WTC11 (cell line): ENCODE measurements at regions not wholly inside any gene's neighbourhood (a gene's known extent, or its start where the extent isn't known, plus 50 kb on each side); places are given as distances from the start of the nearest gene placed in this dataset.

Experiments
- ATAC-seq: fragments of 200-7000 bp; cut with Tn5 transposase; 2 replicates; pipeline ENCODE4 v1.10.0; 2021; ENCODE audit warnings: mild to moderate bottlenecking, moderate library complexity
- CTCF ChIA-PET: fragments of 300-600 bp; sonication (Branson Sonifier 250); formaldehyde crosslinking; loops from one replicate; lab custom pipeline; 2021; ENCODE audit warnings: antibody characterized with exemption; lab: Charles Lee
- POLR2A ChIA-PET: fragments of 350-600 bp; sonication (Branson Sonifier 250); formaldehyde crosslinking; loops from one replicate; lab custom pipeline; 2021; ENCODE audit warnings: antibody characterized with exemption; lab: Charles Lee
- DNase-seq: peaks from one replicate; pipeline ENCODE4 v3.0.0; 2021; ENCODE audit warnings: low spot score
- H3K27ac Mint-ChIP-seq: 2 replicates; pipeline ENCODE4 v1.8.0; 2021; ENCODE audit warnings: mixed read lengths
- H3K27me3 Mint-ChIP-seq: 2 replicates; pipeline ENCODE4 v1.8.0; 2021; ENCODE audit warnings: low read depth, mild to moderate bottlenecking, moderate library complexity, mixed read lengths
- H3K36me3 Mint-ChIP-seq: 2 replicates; pipeline ENCODE4 v1.8.0; 2021; ENCODE audit warnings: mixed read lengths
- H3K4me1 Mint-ChIP-seq: 2 replicates; pipeline ENCODE4 v1.8.0; 2022; ENCODE audit warnings: mixed read lengths
- H3K4me3 Mint-ChIP-seq: 2 replicates; pipeline ENCODE4 v1.8.0; 2021; ENCODE audit warnings: mild to moderate bottlenecking, moderate library complexity, mixed read lengths
- H3K9me3 Mint-ChIP-seq: 2 replicates; pipeline ENCODE4 v1.8.0; 2021; ENCODE audit warnings: mixed read lengths
- GRHL2 ChIP-seq: fragments of 250-450 bp; sonication (Bioruptor Pico); IDR thresholded peaks from 2 replicates; pipeline ENCODE4 v1.8.0; 2022; ENCODE audit warnings: mild to moderate bottlenecking, moderate library complexity; ENCODE audit not compliant: insufficient replicate concordance, severe bottlenecking
- IRF2 ChIP-seq: sonication (generic); formaldehyde crosslinking; IDR thresholded peaks from 2 replicates; pipeline ENCODE4 v1.8.0; 2022; ENCODE audit warnings: low read depth, missing genetic modification reagents, borderline replicate concordance
- MYBL2 ChIP-seq: sonication (generic); formaldehyde crosslinking; IDR thresholded peaks from 2 replicates; pipeline ENCODE4 v1.8.1; 2023; ENCODE audit warnings: mild to moderate bottlenecking, moderate library complexity, missing genetic modification reagents
- NFATC4 ChIP-seq: fragments of 250-450 bp; sonication (Bioruptor Pico); IDR thresholded peaks from 2 replicates; pipeline ENCODE4 v1.9.0; 2021; ENCODE audit warnings: mild to moderate bottlenecking
- SMAD4 ChIP-seq: sonication (generic); formaldehyde crosslinking; IDR thresholded peaks from 2 replicates; pipeline ENCODE4 v1.8.0; 2022; ENCODE audit warnings: mild to moderate bottlenecking, missing genetic modification reagents
- TF ChIP-seq, protein P1 (sequence below): sonication (generic); formaldehyde crosslinking; IDR thresholded peaks from 2 replicates; pipeline ENCODE4 v1.8.0; 2022; ENCODE audit warnings: missing genetic modification reagents
- TF ChIP-seq, protein P2 (sequence below): sonication (generic); formaldehyde crosslinking; IDR thresholded peaks from 2 replicates; pipeline ENCODE4 v1.8.1; 2022; ENCODE audit warnings: low read depth, missing genetic modification reagents, borderline replicate concordance
- TF ChIP-seq, protein P3 (sequence below): sonication (generic); formaldehyde crosslinking; conservative IDR thresholded peaks from 2 replicates; pipeline ENCODE4 v1.8.1; 2023; ENCODE audit warnings: mild to moderate bottlenecking, low read depth, missing genetic modification reagents, moderate library complexity
- TF ChIP-seq, protein P4 (sequence below): sonication (generic); formaldehyde crosslinking; IDR thresholded peaks from 2 replicates; pipeline ENCODE4 v1.8.0; 2022; ENCODE audit warnings: mild to moderate bottlenecking, missing genetic modification reagents
- TF ChIP-seq, protein P5 (sequence below): fragments of 250-450 bp; sonication (Bioruptor Pico); IDR thresholded peaks from 2 replicates; pipeline ENCODE4 v1.9.0; 2021; ENCODE audit warnings: mild to moderate bottlenecking, borderline replicate concordance
- TF ChIP-seq, protein P6 (sequence below): sonication (generic); formaldehyde crosslinking; IDR thresholded peaks from 2 replicates; pipeline ENCODE4 v1.8.1; 2023; ENCODE audit warnings: mild to moderate bottlenecking, missing genetic modification reagents, borderline replicate concordance

DNA sequence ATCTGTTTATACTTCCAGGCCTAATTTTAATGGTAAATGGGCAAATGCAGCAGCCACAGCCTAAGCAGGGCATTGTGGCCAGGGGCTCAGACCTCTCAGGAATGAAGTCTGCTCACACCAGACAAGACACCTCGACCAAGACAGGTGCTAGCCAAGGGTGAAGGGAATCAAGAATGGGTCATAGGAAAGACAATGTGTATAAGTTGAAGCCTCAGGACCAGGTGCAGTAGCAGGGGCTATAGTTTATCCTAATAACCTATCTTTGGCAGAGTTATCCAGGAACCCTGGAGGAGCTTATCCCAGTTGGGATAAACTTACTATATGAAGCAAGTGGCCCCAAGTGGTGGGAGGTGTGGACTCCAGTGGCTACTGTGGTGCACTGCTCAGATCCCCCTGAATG, 165.0 kb upstream of the TAB2 start (continued):
- TF ChIP-seq, protein P1, sequence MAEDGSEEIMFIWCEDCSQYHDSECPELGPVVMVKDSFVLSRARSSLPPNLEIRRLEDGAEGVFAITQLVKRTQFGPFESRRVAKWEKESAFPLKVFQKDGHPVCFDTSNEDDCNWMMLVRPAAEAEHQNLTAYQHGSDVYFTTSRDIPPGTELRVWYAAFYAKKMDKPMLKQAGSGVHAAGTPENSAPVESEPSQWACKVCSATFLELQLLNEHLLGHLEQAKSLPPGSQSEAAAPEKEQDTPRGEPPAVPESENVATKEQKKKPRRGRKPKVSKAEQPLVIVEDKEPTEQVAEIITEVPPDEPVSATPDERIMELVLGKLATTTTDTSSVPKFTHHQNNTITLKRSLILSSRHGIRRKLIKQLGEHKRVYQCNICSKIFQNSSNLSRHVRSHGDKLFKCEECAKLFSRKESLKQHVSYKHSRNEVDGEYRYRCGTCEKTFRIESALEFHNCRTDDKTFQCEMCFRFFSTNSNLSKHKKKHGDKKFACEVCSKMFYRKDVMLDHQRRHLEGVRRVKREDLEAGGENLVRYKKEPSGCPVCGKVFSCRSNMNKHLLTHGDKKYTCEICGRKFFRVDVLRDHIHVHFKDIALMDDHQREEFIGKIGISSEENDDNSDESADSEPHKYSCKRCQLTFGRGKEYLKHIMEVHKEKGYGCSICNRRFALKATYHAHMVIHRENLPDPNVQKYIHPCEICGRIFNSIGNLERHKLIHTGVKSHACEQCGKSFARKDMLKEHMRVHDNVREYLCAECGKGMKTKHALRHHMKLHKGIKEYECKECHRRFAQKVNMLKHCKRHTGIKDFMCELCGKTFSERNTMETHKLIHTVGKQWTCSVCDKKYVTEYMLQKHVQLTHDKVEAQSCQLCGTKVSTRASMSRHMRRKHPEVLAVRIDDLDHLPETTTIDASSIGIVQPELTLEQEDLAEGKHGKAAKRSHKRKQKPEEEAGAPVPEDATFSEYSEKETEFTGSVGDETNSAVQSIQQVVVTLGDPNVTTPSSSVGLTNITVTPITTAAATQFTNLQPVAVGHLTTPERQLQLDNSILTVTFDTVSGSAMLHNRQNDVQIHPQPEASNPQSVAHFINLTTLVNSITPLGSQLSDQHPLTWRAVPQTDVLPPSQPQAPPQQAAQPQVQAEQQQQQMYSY, result no peak
- TF ChIP-seq SMAD4 (CRISPR knock-in tag) (no peak), NFATC4 (CRISPR knock-in tag) (no peak)
- TF ChIP-seq, protein P2, sequence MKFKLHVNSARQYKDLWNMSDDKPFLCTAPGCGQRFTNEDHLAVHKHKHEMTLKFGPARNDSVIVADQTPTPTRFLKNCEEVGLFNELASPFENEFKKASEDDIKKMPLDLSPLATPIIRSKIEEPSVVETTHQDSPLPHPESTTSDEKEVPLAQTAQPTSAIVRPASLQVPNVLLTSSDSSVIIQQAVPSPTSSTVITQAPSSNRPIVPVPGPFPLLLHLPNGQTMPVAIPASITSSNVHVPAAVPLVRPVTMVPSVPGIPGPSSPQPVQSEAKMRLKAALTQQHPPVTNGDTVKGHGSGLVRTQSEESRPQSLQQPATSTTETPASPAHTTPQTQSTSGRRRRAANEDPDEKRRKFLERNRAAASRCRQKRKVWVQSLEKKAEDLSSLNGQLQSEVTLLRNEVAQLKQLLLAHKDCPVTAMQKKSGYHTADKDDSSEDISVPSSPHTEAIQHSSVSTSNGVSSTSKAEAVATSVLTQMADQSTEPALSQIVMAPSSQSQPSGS, result no peak
- TF ChIP-seq, protein P3, sequence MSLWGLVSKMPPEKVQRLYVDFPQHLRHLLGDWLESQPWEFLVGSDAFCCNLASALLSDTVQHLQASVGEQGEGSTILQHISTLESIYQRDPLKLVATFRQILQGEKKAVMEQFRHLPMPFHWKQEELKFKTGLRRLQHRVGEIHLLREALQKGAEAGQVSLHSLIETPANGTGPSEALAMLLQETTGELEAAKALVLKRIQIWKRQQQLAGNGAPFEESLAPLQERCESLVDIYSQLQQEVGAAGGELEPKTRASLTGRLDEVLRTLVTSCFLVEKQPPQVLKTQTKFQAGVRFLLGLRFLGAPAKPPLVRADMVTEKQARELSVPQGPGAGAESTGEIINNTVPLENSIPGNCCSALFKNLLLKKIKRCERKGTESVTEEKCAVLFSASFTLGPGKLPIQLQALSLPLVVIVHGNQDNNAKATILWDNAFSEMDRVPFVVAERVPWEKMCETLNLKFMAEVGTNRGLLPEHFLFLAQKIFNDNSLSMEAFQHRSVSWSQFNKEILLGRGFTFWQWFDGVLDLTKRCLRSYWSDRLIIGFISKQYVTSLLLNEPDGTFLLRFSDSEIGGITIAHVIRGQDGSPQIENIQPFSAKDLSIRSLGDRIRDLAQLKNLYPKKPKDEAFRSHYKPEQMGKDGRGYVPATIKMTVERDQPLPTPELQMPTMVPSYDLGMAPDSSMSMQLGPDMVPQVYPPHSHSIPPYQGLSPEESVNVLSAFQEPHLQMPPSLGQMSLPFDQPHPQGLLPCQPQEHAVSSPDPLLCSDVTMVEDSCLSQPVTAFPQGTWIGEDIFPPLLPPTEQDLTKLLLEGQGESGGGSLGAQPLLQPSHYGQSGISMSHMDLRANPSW (CRISPR knock-in tag), result no peak
- TF ChIP-seq, protein P4, sequence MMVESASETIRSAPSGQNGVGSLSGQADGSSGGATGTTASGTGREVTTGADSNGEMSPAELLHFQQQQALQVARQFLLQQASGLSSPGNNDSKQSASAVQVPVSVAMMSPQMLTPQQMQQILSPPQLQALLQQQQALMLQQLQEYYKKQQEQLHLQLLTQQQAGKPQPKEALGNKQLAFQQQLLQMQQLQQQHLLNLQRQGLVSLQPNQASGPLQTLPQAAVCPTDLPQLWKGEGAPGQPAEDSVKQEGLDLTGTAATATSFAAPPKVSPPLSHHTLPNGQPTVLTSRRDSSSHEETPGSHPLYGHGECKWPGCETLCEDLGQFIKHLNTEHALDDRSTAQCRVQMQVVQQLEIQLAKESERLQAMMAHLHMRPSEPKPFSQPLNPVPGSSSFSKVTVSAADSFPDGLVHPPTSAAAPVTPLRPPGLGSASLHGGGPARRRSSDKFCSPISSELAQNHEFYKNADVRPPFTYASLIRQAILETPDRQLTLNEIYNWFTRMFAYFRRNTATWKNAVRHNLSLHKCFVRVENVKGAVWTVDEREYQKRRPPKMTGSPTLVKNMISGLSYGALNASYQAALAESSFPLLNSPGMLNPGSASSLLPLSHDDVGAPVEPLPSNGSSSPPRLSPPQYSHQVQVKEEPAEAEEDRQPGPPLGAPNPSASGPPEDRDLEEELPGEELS (CRISPR knock-in tag), result no peak
- TF ChIP-seq, protein P5, sequence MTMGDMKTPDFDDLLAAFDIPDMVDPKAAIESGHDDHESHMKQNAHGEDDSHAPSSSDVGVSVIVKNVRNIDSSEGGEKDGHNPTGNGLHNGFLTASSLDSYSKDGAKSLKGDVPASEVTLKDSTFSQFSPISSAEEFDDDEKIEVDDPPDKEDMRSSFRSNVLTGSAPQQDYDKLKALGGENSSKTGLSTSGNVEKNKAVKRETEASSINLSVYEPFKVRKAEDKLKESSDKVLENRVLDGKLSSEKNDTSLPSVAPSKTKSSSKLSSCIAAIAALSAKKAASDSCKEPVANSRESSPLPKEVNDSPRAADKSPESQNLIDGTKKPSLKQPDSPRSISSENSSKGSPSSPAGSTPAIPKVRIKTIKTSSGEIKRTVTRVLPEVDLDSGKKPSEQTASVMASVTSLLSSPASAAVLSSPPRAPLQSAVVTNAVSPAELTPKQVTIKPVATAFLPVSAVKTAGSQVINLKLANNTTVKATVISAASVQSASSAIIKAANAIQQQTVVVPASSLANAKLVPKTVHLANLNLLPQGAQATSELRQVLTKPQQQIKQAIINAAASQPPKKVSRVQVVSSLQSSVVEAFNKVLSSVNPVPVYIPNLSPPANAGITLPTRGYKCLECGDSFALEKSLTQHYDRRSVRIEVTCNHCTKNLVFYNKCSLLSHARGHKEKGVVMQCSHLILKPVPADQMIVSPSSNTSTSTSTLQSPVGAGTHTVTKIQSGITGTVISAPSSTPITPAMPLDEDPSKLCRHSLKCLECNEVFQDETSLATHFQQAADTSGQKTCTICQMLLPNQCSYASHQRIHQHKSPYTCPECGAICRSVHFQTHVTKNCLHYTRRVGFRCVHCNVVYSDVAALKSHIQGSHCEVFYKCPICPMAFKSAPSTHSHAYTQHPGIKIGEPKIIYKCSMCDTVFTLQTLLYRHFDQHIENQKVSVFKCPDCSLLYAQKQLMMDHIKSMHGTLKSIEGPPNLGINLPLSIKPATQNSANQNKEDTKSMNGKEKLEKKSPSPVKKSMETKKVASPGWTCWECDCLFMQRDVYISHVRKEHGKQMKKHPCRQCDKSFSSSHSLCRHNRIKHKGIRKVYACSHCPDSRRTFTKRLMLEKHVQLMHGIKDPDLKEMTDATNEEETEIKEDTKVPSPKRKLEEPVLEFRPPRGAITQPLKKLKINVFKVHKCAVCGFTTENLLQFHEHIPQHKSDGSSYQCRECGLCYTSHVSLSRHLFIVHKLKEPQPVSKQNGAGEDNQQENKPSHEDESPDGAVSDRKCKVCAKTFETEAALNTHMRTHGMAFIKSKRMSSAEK, result no peak

DNA sequence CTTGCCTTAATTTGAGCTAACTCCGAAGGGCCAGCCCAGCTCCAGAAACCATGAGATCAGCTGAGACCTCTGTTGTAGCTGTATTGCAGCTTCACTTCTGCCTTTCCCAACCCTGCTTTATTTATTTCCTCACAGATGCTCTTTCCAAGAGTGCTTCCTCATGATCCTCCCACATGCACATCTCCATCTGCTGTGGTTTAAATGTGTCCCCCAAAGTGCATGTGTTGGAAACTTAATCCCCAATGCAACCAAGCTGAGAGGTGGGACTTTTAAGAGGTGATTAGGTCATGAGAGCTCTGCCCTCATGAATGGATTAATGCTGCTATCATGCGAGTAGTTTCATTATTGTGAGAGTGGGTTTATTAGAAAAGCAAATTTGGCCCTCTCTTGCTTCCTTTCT, 164.4 kb upstream of the TAB2 start:
- ATAC-seq, result no peak
- ChIA-PET POLR2A (no interaction called here), CTCF (interaction anchor here (0.9 to 1.3 kb wide), 2 partner anchors 37 to 279 kb away, joined by 4 read pairs; no protein-coding TSS in a partner anchor)

More for the DNA sequence above, 164.4 kb upstream of the TAB2 start:
- H3K4me1 Mint-ChIP-seq, result peaks cover 10% of the 10 kb centered on the region
- no peak overlapping the region for H3K4me3 Mint-ChIP-seq
- no peak for TF ChIP-seq SMAD4 (CRISPR knock-in tag)
- TF ChIP-seq, protein P5, result no peak
- TF ChIP-seq MYBL2 (CRISPR knock-in tag), result no peak
- TF ChIP-seq GRHL2, result no peak
- no peak for TF ChIP-seq IRF2 (CRISPR knock-in tag)
- TF ChIP-seq, protein P6, sequence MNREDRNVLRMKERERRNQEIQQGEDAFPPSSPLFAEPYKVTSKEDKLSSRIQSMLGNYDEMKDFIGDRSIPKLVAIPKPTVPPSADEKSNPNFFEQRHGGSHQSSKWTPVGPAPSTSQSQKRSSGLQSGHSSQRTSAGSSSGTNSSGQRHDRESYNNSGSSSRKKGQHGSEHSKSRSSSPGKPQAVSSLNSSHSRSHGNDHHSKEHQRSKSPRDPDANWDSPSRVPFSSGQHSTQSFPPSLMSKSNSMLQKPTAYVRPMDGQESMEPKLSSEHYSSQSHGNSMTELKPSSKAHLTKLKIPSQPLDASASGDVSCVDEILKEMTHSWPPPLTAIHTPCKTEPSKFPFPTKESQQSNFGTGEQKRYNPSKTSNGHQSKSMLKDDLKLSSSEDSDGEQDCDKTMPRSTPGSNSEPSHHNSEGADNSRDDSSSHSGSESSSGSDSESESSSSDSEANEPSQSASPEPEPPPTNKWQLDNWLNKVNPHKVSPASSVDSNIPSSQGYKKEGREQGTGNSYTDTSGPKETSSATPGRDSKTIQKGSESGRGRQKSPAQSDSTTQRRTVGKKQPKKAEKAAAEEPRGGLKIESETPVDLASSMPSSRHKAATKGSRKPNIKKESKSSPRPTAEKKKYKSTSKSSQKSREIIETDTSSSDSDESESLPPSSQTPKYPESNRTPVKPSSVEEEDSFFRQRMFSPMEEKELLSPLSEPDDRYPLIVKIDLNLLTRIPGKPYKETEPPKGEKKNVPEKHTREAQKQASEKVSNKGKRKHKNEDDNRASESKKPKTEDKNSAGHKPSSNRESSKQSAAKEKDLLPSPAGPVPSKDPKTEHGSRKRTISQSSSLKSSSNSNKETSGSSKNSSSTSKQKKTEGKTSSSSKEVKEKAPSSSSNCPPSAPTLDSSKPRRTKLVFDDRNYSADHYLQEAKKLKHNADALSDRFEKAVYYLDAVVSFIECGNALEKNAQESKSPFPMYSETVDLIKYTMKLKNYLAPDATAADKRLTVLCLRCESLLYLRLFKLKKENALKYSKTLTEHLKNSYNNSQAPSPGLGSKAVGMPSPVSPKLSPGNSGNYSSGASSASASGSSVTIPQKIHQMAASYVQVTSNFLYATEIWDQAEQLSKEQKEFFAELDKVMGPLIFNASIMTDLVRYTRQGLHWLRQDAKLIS (CRISPR knock-in tag), result no peak
- peaks cover 2% of the 10 kb centered on the region; the same call in 1 of the 2 replicates for H3K27me3 Mint-ChIP-seq
- DNase-seq, result no peak
- H3K36me3 Mint-ChIP-seq, result no peaks in the 10 kb centered on the region
- no peak overlapping the region for H3K27ac Mint-ChIP-seq
- peaks cover 17% of the 10 kb centered on the region for H3K9me3 Mint-ChIP-seq
